NCI-H82 (cell line): ENCODE measurements at regions not wholly inside any gene's neighbourhood (a gene's known extent, or its start where the extent isn't known, plus 50 kb on each side); places are given as distances from the start of the nearest gene placed in this dataset.
A peak's percentile ranks its signal among the peaks of the same experiment; 100 is the strongest.
"Not testable (repeated sequence)": the region's sequence is repeated elsewhere in the genome, so short reads cannot be mapped to it uniquely, and the experiment has no call there.

Source experiments
- DNase-seq: peaks from one replicate; lab custom pipeline; 2025; lab: John Stamatoyannopoulos, UW

GRCh38 chr11:31957674-31958073 lies 133.2 kb upstream of the RCN1 start:
- peak; percentile 31 for DNase-seq

GRCh38 chr11:31956310-31956709 lies 134.6 kb upstream of the RCN1 start:
- no peak for DNase-seq

- DNase-seq, result no peak
Measured at GRCh38 chr11:31955838-31956237, 135.0 kb upstream of the RCN1 start.

GRCh38 chr11:31953803-31954327 lies 137.0 kb upstream of the RCN1 start:
- DNase-seq, result no peak

GRCh38 chr11:31949733-31950200 lies 138.6 kb upstream of the PAX6 start:
- DNase-seq, result not testable (repeated sequence)

GRCh38 chr11:31947051-31947450 lies 135.9 kb upstream of the PAX6 start:
- no peak for DNase-seq

GRCh38 chr11:31943056-31943780 lies 132.1 kb upstream of the PAX6 start:
- peak; percentile 50 for DNase-seq

GRCh38 chr11:31940371-31941037 lies 129.4 kb upstream of the PAX6 start:
- DNase-seq, result no peak

- DNase-seq, result no peak
Measured at GRCh38 chr11:31939004-31939403, 127.9 kb upstream of the PAX6 start.

- no peak for DNase-seq
Measured at GRCh38 chr11:31936312-31936711, 125.2 kb upstream of the PAX6 start.

- DNase-seq, result peak; percentile 92
Measured at GRCh38 chr11:31932879-31933278, 121.8 kb upstream of the PAX6 start.

GRCh38 chr11:31927982-31928381 lies 116.9 kb upstream of the PAX6 start:
- DNase-seq, result no peak

GRCh38 chr11:31926816-31927528 lies 115.8 kb upstream of the PAX6 start:
- no peak for DNase-seq

GRCh38 chr11:31926106-31926505 lies 115.0 kb upstream of the PAX6 start:
- no peak for DNase-seq

GRCh38 chr11:31922450-31922849 lies 111.3 kb upstream of the PAX6 start:
- DNase-seq, result no peak

- no peak for DNase-seq
Measured at GRCh38 chr11:31921081-31921480, 110.0 kb upstream of the PAX6 start.

GRCh38 chr11:31919175-31919574 lies 108.1 kb upstream of the PAX6 start:
- no peak for DNase-seq

GRCh38 chr11:31915867-31916266 lies 104.7 kb upstream of the PAX6 start:
- DNase-seq, result no peak

GRCh38 chr11:31913985-31914384 lies 102.9 kb upstream of the PAX6 start:
- DNase-seq, result no peak

- DNase-seq, result no peak
Measured at GRCh38 chr11:31912808-31913207, 101.7 kb upstream of the PAX6 start.

- no peak for DNase-seq
Measured at GRCh38 chr11:31910950-31911576, 99.9 kb upstream of the PAX6 start.
